ENCODE measurements at regions not wholly inside any gene's neighbourhood (a gene's known extent, or its start where the extent isn't known, plus 50 kb on each side); places are given as distances from the start of the nearest gene placed in this dataset.

DNA sequence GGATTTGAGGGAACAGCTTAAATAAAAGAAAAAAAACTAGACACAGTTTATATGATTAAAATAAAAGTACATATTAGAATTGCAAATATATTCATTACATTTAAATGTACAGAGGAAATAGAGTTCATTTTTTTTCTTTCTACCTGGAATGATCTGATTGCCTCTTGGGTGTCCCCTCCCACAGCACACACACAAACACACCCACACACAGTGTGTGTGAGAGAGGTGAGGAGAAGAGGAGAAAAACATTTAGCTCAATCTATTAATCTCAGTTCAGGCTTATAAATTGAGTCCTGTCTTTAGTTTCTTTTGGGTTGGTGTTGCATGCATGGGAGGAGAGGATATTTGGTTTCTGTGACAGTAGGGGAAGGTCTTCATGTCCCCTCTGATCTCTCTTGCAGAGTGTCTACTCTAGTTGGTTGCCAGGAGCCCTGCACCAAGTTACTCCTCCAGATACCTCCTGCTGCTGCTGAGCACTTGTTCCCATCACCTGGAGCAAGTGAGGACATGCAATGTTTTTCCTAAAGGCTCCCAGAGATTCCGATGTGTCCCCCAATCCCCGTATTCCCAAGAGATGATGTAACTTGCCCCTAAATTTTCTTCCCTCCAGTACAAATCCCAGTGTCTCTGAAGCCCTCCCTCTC is 50.8 kb upstream of the REG3A start:
- DNase-seq (ENCODE audit: low read depth): no peak
- TF ChIP-seq CTCF (conservative IDR thresholded peaks at IDR 0.05; ENCODE audit: low read depth, low read length): no peak
- no peak overlapping the region for H3K4me3 ChIP-seq (ENCODE audit: low read depth, low read length)
